ENCODE measurements at regions not wholly inside any gene's neighbourhood (a gene's known extent, or its start where the extent isn't known, plus 50 kb on each side); places are given as distances from the start of the nearest gene placed in this dataset.
"Not testable (repeated sequence)": the region's sequence is repeated elsewhere in the genome, so short reads cannot be mapped to it uniquely, and the experiment has no call there.

- DNase-seq, result no peak
Observed at GRCh38 chr4:53919535-53919934, 144.9 kb downstream of the CHIC2 start.

- no peak for DNase-seq
Observed at GRCh38 chr4:53917729-53918128, 146.7 kb downstream of the CHIC2 start.

GRCh38 chr4:53916431-53916889, 147.9 kb downstream of the CHIC2 start:
- no peak for DNase-seq

GRCh38 chr4:53914313-53915016, 149.9 kb downstream of the CHIC2 start:
- DNase-seq, result no peak

- DNase-seq, result no peak
Observed at GRCh38 chr4:53913771-53914170, 150.6 kb downstream of the CHIC2 start.

GRCh38 chr4:53912766-53913497, 151.5 kb downstream of the CHIC2 start:
- DNase-seq, result no peak

GRCh38 chr4:53908661-53909078, 155.7 kb downstream of the CHIC2 start:
- peak; percentile 91 for DNase-seq

- no peak for DNase-seq
Observed at GRCh38 chr4:53907772-53908171, 156.6 kb downstream of the CHIC2 start.

GRCh38 chr4:53906606-53907190, 157.7 kb downstream of the CHIC2 start:
- DNase-seq, result no peak

GRCh38 chr4:53905941-53906377, 158.4 kb downstream of the CHIC2 start:
- peak; percentile 81 for DNase-seq

GRCh38 chr4:53905276-53905940, 159.0 kb downstream of the CHIC2 start:
- DNase-seq, result no peak

- DNase-seq, result no peak
Observed at GRCh38 chr4:53902786-53903185, 161.6 kb downstream of the CHIC2 start.

GRCh38 chr4:53900271-53900649, 164.1 kb downstream of the CHIC2 start:
- no peak for DNase-seq

GRCh38 chr4:53899586-53900270, 164.7 kb downstream of the CHIC2 start:
- DNase-seq, result no peak

- peak; percentile 69 for DNase-seq
Observed at GRCh38 chr4:53895137-53895536, 169.3 kb downstream of the CHIC2 start.

- DNase-seq, result no peak
Observed at GRCh38 chr4:53890461-53890860, 173.9 kb downstream of the CHIC2 start.

- no peak for DNase-seq
Observed at GRCh38 chr4:53889326-53890055, 174.9 kb downstream of the CHIC2 start.

- DNase-seq, result peak; percentile 65
Observed at GRCh38 chr4:53886090-53886489, 178.3 kb downstream of the CHIC2 start.

- no peak for DNase-seq
Observed at GRCh38 chr4:53885668-53886067, 178.7 kb downstream of the CHIC2 start.

- DNase-seq, result not testable (repeated sequence)
Observed at GRCh38 chr4:53877096-53877495, 187.3 kb downstream of the CHIC2 start.

GRCh38 chr4:53866055-53866454, 198.3 kb downstream of the CHIC2 start:
- no peak for DNase-seq

GRCh38 chr4:53865054-53865453, 199.4 kb downstream of the CHIC2 start:
- no peak for DNase-seq
